NCI-H524 treated with DMSO at 0.1 percent for 48 hours (cell line): ENCODE measurements at regions not wholly inside any gene's neighbourhood (a gene's known extent, or its start where the extent isn't known, plus 50 kb on each side); places are given as distances from the start of the nearest gene placed in this dataset.
"Not testable (repeated sequence)": the region's sequence is repeated elsewhere in the genome, so short reads cannot be mapped to it uniquely, and the experiment has no call there.

ENCODE experiments used
- DNase-seq: peaks from one replicate; lab custom pipeline; 2025; lab: John Stamatoyannopoulos, UW

GRCh38 chr6:169101036-169101805 is 152.4 kb downstream of the THBS2 start:
- DNase-seq = no peak

GRCh38 chr6:169099411-169100202 is 154.0 kb downstream of the THBS2 start:
- DNase-seq = no peak

- not testable (repeated sequence) for DNase-seq
Observed at GRCh38 chr6:169098651-169099050, 155.0 kb downstream of the THBS2 start.

GRCh38 chr6:169098116-169098515 is 155.5 kb downstream of the THBS2 start:
- no peak for DNase-seq

GRCh38 chr6:169097381-169097959 is 156.2 kb downstream of the THBS2 start:
- no peak for DNase-seq

- DNase-seq = no peak
Observed at GRCh38 chr6:169096388-169096787, 157.3 kb downstream of the THBS2 start.

GRCh38 chr6:169095153-169095552 is 158.5 kb downstream of the THBS2 start:
- no peak for DNase-seq

GRCh38 chr6:169094552-169094950 is 159.1 kb downstream of the THBS2 start:
- no peak for DNase-seq

- DNase-seq = no peak
Observed at GRCh38 chr6:169093770-169094551, 159.7 kb downstream of the THBS2 start.

GRCh38 chr6:169093066-169093723 is 160.5 kb downstream of the THBS2 start:
- DNase-seq = no peak

- DNase-seq = no peak
Observed at GRCh38 chr6:169092375-169092774, 161.3 kb downstream of the THBS2 start.

GRCh38 chr6:169090514-169091127 is 163.0 kb downstream of the THBS2 start:
- not testable (repeated sequence) for DNase-seq

GRCh38 chr6:169088762-169089161 is 164.9 kb downstream of the THBS2 start:
- DNase-seq = no peak

GRCh38 chr6:169087443-169088041 is 166.1 kb downstream of the THBS2 start:
- DNase-seq = no peak

GRCh38 chr6:169086616-169087015 is 167.0 kb downstream of the THBS2 start:
- not testable (repeated sequence) for DNase-seq

GRCh38 chr6:169086020-169086419 is 167.6 kb downstream of the THBS2 start:
- no peak for DNase-seq

GRCh38 chr6:169085466-169085865 is 168.2 kb downstream of the THBS2 start:
- no peak for DNase-seq

- DNase-seq = not testable (repeated sequence)
Observed at GRCh38 chr6:169084557-169084956, 169.1 kb downstream of the THBS2 start.

- DNase-seq = no peak
Observed at GRCh38 chr6:169084067-169084466, 169.6 kb downstream of the THBS2 start.

- DNase-seq = no peak
Observed at GRCh38 chr6:169083508-169083874, 170.2 kb downstream of the THBS2 start.
